Ishikawa (cell line): ENCODE measurements at regions not wholly inside any gene's neighbourhood (a gene's known extent, or its start where the extent isn't known, plus 50 kb on each side); places are given as distances from the start of the nearest gene placed in this dataset.

Experiments
- CEBPB ChIP-seq: IDR thresholded peaks from 2 replicates; pipeline ENCODE4 v1.6.1; 2012
- CREB1 ChIP-seq: IDR thresholded peaks from 2 replicates; pipeline ENCODE4 v1.6.1; 2012; ENCODE audit warnings: low read depth
- EGR1 ChIP-seq: IDR thresholded peaks from 2 replicates; pipeline ENCODE4 v1.6.1; 2012
- EP300 ChIP-seq: IDR thresholded peaks from 2 replicates; pipeline ENCODE4 v1.6.1; 2012; ENCODE audit warnings: borderline replicate concordance
- FOXM1 ChIP-seq: IDR thresholded peaks from 2 replicates; pipeline ENCODE4 v1.6.1; 2012; ENCODE audit warnings: low read depth, borderline replicate concordance
- MAX ChIP-seq: IDR thresholded peaks from 2 replicates; pipeline ENCODE4 v1.6.1; 2012
- NFIC ChIP-seq: IDR thresholded peaks from 2 replicates; pipeline ENCODE4 v1.6.1; 2012
- RAD21 ChIP-seq: IDR thresholded peaks from 2 replicates; pipeline ENCODE4 v1.6.1; 2012; ENCODE audit warnings: low read depth
- REST ChIP-seq: IDR thresholded peaks from 2 replicates; pipeline ENCODE4 v1.6.1; 2012; ENCODE audit warnings: low read depth, mild to moderate bottlenecking
- TAF1 ChIP-seq: IDR thresholded peaks from 2 replicates; pipeline ENCODE4 v1.6.1; 2012; ENCODE audit warnings: low read depth, mild to moderate bottlenecking
- TCF12 ChIP-seq: IDR thresholded peaks from 2 replicates; pipeline ENCODE4 v1.6.1; 2012; ENCODE audit warnings: low read depth
- TEAD4 ChIP-seq: IDR thresholded peaks from 2 replicates; pipeline ENCODE4 v1.6.1; 2012
- USF1 ChIP-seq: IDR thresholded peaks from 2 replicates; pipeline ENCODE4 v1.6.1; 2012
- YY1 ChIP-seq: IDR thresholded peaks from 2 replicates; pipeline ENCODE4 v1.6.1; 2012; ENCODE audit warnings: low read depth
- ZBTB7A ChIP-seq: IDR thresholded peaks from 2 replicates; pipeline ENCODE4 v1.6.1; 2012; ENCODE audit warnings: low read depth

- TF ChIP-seq CREB1 (no peak), RAD21 (no peak), EP300 (no peak), YY1 (no peak), CEBPB (no peak)
These were observed 110.6 kb upstream of the RIOK3 start for GRCh38 chr18:23342506-23342905.

DNA sequence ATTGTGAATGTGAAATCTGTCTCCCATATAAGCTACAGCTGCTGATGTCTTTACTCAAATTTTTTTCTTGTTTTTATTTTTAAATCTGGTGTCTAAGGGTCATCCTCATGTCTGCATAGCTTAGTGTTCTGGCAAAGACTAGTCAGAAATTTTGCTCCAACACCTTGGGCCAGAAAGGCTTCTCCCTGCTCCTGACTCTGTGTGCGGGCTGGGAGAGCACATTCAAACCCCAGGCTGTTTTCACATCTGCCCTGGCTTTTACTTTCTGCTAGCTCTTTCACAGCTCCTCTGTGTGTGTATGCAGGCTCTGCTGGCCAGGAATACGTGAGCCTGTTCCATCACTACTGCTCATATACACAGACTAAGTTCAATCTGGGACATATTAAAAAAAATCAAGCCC, 102.9 kb upstream of the RIOK3 start:
- TF ChIP-seq RAD21 (no peak), FOXM1 (no peak), EP300 (no peak), NFIC (no peak), TCF12 (no peak)

GRCh38 chr18:23351521-23351920, 101.6 kb upstream of the RIOK3 start:
- TF ChIP-seq EP300, result no peak
- TF ChIP-seq REST, result no peak
- no peak for TF ChIP-seq NFIC
- TF ChIP-seq USF1, result no peak
- TF ChIP-seq TCF12, result no peak
- no peak for TF ChIP-seq CEBPB
- no peak for TF ChIP-seq MAX
- TF ChIP-seq FOXM1, result no peak

DNA sequence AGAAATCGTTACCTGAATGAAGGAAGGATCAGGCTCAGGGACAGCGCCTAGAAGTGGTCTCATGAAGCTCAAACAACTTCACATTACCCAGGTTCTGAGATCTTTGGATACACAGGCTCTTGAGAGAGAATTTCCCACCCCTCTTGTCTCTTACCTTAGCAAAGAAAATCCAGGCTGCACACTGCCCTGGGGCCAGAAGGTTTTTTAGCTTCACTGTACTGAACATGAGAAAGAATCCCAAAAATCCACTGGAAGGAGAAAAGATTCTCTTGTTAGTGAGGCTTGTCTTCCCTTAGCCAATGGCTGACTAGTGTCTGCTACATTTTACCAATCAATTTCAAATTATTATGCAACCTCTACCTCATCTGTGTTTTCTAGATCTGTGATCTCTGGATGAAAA, 101.0 kb upstream of the RIOK3 start:
- TF ChIP-seq REST (no peak), NFIC (no peak), ZBTB7A (no peak), EP300 (no peak), RAD21 (no peak), TAF1 (no peak), CEBPB (no peak), CREB1 (no peak), FOXM1 (no peak), YY1 (no peak), TEAD4 (no peak)

DNA sequence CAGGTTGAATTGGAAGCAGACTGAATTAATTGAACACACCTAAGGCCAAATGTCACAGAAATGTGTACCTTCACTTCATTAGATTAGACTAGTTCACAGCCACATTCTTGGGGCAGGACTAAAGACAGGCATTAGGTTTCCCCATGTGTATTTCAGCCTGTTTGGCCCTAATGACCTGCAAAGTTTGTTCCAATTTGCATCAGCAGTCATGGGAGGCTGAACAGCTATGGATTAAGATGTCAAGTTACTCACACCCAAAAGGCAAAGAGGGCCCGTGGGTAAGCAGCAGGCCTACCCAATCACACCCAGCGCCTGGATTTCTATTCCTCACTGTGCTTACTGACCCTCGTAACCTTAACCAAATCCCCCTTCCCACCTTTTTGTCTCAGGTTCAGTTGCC, 99.6 kb upstream of the RIOK3 start:
- TF ChIP-seq NFIC (no peak), REST (no peak)

- TF ChIP-seq NFIC (no peak), USF1 (no peak), TCF12 (no peak), YY1 (no peak), REST (no peak), ZBTB7A (no peak), EGR1 (no peak)
These were observed 98.5 kb upstream of the RIOK3 start for GRCh38 chr18:23354625-23355024.
